OCI-LY1 (cell line): ENCODE measurements at regions not wholly inside any gene's neighbourhood (a gene's known extent, or its start where the extent isn't known, plus 50 kb on each side); places are given as distances from the start of the nearest gene placed in this dataset.

Experiments
- EZH2 ChIP-seq: fragments of 200-600 bp; sonication (generic), shearing (Covaris generic); IDR thresholded peaks from 2 replicates; pipeline ENCODE4 v1.8.0; 2017; ENCODE audit warnings: borderline replicate concordance, mixed run types, mild to moderate bottlenecking, antibody characterized with exemption, low read length, moderate library complexity, mixed read lengths
- TF ChIP-seq, protein P1 (sequence below): fragments of 200-600 bp; sonication (generic), shearing (Covaris generic); IDR thresholded peaks from 2 replicates; pipeline ENCODE4 v1.5.1; 2017; ENCODE audit warnings: mild to moderate bottlenecking, antibody characterized with exemption, low read length, moderate library complexity, mixed read lengths

DNA sequence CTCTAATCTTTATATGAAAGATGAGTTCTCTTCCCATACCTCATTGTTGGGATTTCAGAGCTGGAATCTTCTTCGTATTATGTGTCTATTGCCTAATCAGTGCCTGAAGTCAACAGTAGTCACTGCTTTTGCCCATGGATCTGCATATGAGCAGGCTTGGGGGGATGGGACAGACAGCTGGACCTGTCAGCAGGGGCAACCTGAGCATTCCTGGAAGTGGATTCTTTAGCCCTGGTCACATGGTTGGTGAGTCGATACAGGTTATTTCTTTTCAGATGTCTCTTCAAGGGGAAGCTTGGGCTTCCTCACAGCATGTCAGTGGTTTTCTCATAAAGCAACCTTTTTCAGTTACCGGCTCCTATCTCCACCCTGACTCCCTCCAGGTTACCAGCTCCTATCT lies 97.3 kb upstream of the RBM19 start:
- TF ChIP-seq, protein P1, sequence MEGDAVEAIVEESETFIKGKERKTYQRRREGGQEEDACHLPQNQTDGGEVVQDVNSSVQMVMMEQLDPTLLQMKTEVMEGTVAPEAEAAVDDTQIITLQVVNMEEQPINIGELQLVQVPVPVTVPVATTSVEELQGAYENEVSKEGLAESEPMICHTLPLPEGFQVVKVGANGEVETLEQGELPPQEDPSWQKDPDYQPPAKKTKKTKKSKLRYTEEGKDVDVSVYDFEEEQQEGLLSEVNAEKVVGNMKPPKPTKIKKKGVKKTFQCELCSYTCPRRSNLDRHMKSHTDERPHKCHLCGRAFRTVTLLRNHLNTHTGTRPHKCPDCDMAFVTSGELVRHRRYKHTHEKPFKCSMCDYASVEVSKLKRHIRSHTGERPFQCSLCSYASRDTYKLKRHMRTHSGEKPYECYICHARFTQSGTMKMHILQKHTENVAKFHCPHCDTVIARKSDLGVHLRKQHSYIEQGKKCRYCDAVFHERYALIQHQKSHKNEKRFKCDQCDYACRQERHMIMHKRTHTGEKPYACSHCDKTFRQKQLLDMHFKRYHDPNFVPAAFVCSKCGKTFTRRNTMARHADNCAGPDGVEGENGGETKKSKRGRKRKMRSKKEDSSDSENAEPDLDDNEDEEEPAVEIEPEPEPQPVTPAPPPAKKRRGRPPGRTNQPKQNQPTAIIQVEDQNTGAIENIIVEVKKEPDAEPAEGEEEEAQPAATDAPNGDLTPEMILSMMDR = no peak
- TF ChIP-seq EZH2 = no peak
